SW 1271 (cell line): ENCODE measurements at regions not wholly inside any gene's neighbourhood (a gene's known extent, or its start where the extent isn't known, plus 50 kb on each side); places are given as distances from the start of the nearest gene placed in this dataset.

Experiments used
- DNase-seq, 2 experiments: peaks; one replicate each; lab custom pipeline; 2025; lab: John Stamatoyannopoulos, UW

DNA sequence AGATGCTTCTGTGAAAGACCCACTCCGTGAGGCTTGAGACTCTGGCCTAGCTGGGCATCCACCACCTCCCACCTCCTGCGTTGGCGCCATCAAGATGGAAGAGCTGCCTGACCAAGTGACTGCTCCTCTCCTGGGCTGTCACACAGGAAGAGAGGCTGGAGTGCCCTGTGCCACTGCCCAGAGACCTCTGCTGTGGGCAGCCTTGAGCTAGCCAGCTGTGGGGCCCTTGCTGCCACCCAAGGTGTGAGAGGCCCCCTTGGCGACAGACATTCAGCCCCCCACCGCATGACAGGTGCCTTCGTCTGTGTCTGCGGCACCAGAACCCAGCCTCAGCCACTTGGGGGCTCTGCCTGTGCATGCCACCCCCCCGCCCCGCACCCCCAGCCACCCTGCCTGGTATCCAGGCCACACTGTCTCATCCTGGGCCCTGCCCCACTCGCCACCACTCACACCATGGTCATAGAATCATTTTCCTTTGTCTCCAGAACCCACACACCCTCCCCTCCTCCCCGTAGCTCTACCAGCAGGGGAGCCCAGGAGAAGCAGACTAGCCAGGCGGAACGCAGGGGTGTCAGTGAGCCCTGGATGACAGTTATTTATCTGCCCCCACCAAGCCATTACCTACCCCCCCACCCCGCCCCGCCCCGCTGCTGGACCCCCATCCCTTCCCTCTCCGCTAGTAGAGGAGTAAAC, 120.9 kb upstream of the LHX1 start:
- DNase-seq: no peak

DNA sequence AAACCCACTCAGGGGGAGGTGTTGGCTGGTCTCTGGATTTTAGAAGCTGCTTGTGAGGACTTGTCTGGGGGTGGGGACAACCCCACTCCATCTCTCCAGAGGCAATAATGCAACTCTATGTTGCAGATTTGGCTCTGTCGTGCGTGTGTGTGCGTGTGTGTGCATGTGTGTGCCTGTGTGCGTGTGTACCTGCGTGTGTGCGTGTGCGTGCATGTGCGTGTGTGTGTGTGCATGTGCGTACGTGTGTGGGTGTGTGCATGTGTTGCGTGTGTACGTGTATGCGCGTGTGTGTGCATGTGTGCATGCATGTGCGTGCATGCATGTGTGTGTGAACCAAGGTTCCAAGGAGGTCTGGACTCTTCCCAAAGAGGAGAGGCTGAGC, 120.4 kb upstream of the LHX1 start:
- no peak for DNase-seq

DNA sequence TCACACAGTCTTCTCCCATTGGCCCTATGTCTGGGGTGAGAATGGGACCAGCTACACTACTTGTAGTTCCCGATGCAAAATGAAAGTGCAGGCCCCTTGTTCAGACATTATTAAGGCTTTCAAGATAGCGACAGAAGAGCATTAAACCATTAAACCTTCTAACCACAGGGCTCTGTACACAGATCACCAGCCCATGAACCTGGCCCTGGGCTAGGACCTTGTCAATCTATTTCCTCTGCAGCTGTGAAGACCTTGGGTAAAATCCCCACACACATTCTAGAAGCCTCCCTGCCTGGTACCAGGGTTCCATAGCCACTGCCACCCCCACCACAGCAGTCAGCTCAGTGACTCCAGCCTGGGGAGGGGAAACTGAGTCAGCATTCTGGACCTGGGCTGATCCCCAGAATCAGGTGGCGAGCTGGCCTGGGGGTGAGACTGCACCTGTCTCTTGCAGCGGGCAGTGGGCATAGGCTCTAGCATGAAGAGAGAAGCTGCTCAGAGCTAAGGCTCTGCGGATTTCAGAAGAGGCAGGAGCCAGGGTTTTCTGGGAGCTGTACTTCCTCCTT, 119.7 kb upstream of the LHX1 start:
- DNase-seq: no peak

DNA sequence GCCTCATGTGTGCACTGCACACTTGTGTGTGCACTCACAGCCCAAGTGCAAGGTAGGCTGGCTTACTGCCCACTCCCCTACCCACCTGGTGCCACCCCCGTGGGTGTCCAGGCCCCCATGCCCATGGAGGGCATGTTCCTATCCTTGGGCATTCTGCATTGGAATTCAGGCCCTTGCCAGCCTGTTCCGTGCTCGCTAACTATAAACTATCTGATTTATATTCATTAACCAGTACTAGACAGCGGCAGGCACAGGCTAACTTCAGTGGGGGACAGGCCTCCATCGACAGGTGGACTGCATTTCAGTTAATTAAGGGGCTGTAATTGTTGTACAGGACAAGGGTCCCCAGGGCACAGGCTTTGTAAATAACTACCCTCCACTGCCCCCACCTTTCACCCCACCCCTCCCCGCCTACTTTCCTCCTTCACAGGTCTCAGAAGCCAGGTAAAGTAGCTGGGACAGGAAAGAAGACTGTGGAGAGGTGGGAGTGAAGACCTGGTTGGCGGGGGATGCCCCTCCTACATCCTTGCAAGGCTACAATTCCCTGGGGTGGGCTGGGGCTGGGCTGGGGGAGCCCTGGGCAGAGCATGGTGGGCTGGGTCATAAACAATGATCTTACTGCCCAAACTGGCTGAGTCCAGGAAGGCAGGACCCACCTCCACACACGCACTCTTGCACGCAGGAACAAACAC, 119.0 kb upstream of the LHX1 start:
- DNase-seq: no peak

DNA sequence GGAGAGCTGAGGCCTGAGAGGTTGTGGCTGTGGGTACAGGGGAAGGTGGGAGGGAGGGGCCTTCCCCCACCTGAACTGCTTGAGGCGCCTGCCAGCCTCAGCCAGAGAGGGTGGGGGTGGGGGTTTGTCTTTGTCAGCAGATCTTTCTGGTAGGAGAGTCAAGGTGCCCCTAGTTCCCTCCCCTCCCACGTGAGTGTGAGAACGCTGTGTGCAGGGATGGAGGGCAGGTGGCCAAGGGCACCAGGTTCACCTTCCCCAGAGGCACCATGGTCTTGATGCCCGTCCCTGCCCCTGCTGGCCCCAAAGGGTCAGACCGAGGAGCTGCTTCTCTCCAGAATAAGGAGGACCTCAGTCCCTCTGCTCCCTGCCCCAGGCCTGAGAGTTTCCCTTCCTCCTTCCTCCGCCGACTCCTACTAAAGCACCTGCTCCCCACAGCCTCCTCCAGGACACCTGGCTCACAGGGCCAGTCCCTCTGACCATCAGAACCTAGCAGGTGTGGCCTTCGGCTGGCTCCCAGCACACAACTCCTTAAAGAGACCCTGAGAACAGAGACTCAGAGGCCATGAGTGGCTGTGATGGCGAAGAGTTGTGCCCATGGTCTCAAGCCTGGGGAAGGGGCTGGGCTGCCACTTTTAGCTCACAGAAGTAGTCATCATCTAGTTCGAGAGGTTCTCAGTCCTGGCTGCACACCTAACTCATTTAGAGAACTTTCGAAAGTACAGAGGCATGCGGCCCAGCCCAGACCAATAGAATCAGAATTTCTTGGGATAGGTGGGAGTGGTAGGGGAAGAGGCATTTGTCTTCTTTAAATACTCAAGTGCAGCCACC, 113.2 kb upstream of the LHX1 start:
- DNase-seq: no peak

DNA sequence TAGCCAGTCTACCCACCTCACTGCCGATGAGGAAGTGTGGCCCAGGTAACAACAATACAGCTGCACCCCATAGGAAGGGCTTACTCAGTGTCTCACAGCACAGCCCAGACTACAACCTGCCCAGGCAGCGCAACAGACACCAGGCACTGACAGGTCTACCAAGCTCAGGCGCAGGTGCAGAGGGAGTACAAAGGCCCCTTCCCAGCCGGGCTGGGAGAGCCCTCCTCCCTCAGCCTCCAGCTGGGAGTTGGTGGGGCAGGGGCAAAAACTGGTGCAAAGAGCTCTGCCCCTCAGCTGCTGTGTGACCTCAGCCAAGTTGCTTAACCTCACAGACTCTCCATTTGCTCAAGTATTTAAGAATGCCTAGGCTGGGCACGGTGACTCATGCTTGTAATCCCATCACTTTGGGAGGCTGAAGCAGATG, 112.6 kb upstream of the LHX1 start:
- DNase-seq: no peak

DNA sequence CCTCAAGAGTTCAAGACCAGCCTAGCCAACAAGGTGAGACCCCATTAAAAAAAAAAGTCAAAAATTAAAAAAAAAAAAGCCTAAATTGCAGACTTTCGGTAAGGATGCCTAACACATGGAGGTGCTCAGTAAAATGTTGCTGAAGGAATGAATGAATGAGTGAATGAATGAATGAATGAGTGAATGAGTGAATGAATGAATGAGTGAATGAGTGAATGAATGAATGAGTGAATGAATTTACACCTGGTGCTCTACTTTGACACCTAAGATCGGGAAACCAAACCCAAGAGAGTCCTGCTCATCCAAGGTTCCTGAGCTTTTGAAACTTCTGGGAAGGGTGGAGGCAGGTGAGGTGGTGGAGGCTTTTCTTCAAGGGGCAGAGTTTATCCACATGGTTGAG, 112.2 kb upstream of the LHX1 start:
- DNase-seq: no peak

DNA sequence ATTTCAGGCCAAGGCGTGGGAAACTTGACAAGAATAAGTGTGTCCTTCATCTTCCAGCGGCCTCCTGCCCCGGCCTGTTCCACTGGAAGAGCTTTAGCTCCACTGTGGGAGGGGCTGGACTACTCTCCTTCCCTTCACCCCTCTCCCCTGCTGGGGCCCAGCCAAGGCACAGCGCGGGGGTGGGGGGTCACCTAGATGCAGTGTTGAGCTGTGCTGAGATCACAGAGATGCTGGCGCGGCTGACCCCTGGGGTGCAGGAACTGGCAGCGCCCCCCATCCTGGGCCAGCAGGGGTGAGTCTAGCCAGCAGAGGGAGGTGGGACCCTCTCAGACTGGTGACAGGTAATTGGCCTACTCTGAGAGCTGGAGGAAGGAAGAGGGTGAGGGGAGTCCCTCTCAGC, 111.8 kb upstream of the LHX1 start:
- DNase-seq: no peak

DNA sequence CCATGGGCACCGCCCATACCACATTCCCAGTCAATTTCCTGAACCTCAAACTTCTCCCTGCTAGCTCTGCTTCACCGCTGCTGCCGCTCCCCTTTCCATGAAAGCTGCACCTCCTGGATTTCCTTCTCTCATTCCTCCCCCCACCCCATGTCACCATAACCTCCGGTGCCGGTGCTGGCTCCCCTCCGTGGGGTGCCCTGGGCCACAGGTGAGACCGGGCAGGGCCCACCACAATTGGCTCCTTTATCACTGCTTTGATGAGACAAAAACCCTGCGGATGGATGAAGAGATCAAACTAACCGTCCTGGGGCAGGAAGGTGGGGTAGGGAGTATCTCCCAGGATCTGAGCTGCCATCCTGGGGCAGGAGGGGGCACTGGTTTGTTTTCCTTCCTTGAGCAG, 111.3 kb upstream of the LHX1 start:
- no peak for DNase-seq

DNA sequence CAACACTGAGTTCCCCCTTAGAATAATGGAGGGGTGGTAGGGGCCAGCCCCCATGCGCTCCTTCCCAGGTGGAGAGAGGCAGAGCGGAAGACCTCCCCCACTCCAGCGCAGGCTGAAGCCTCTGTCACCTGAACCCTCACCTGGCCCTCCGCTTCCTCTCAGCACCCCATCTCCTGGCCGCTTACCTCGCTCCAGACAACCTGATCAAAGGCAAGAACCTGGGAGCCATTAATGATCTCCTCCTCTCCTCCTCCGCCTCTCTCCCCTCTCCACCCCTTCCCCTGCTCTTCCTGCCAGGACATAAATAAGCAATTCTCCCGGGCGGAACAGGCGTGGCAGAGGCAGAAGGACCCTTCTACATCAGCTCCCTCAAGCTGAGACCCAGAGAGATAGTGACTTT, 110.2 kb upstream of the LHX1 start:
- DNase-seq: no peak

DNA sequence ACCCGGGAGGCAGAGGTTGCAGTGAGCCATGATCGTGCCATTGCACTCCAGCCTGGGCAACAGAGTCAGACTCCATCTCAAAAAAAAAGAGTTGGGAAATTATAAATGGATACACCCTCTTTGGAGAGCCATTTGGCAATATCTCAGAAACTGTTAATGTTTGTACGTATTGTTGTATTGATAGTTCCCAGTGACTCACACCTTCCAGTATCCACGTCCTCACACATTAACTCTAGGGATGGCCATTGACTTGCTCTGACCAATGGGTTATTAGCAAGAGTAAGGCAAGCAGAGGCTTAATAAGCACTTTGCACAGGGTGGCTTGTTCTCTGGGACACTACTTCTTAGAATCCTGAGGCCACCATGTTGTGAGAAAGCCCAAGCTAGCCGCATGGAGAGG, 107.6 kb upstream of the LHX1 start:
- no peak for DNase-seq

DNA sequence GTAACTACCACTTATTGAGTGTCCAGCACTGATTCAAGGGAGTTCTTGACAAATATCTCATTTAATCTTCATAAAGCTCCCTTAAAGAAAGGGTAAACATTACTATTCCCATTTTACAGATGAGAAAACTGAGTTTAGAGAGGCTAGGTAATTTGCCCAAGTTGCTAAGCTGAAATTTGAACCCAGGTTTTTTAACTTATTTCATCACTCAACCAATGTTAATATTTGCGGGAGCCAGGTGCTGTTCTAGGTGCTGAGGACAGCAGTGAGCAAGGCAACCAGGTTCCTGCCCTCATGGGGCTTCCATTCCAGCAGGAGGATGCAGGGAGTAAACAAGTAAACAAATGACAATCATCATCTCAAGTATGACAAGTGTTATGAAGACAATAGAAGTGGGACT, 104.0 kb upstream of the LHX1 start:
- no peak for DNase-seq

DNA sequence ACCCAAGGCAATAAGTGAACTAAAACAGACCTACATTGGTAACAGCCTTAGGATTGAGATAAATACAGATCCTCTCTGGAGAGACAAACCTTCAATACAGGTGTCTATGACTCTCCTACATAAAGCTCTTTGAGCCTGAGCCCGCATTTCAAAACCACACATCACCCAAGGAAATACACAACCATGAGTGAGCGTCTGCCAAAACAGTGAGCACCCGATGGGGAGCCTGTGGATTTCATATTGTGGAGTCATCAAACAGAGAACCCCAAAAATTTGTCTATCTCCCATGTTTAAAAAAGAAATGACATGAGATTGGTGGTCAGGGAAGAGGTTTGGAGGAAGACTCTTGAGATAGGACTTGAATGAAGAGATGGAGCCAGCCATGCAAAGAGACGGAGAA, 102.2 kb upstream of the LHX1 start:
- no peak for DNase-seq

DNA sequence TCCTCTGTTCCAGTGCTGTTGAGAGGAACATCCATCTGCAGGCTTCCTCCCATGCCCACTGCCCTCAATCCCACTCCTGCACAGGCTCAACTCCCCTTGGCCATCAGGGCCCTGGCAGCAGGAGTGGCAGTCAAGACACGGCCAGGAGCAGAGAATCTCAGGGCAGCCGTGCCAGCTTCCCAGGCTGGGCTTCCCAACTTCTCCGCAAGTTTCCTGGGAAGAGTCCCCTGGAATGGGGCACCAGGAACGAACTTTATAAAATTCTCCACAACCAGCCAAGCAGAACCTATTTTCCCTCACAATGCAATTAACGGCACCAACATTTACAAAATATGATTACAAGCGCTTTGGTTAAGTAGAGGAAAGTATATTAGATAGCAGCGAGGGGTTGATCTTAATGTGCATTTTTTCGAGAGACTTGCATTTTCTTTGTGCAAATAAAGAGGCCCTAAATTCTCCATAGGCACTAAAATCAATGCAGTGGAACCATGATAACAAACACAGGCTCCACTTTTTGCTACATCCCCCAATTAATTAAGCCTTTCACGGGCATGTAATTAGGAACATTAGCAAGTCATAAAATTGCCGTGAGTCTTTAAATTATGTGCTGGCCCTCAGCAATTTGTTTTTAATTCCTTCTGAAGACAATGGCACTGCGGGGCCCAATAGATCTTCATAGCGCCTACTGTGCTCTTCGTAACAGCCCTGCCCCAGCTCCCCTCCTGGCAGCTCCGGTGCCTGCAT, 99.9 kb upstream of the LHX1 start:
- DNase-seq: no peak

DNA sequence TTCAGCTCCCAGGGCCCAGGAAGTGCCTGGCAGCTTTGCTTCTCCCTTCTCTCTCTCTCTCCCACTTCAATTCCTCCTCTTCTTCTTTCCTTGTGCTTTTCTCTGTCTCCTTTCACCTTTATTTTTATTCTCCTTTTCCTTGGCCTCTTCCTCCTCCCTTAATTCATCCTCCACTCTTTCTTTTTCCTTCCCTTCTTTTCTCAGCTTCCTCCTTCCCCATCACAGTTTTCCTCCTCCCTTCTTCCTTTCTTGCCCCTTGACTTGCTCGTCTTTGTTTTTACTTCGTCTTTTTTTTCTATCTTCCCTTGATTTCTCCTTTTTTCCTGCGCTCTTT, 99.4 kb upstream of the LHX1 start:
- no peak for DNase-seq

DNA sequence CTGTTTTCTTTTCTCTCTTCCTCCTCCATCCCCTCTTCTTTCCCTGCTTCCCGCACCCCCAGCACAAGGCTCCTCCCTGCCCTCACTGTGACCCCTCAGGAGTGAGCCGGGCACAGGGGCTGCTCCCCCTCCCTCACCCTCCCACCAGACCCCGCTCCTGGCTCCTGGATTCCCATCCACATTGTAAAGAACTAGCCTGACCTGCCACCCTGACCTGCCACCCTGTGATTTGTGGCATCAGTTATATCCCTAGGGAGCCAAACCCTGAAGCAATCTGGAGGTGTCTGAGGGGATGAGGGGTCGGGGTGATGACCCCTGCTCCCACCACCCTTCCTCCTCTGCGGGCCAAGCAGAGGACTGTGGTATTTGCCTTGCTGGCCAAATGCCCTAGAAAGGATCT, 98.0 kb upstream of the LHX1 start:
- DNase-seq: no peak

DNA sequence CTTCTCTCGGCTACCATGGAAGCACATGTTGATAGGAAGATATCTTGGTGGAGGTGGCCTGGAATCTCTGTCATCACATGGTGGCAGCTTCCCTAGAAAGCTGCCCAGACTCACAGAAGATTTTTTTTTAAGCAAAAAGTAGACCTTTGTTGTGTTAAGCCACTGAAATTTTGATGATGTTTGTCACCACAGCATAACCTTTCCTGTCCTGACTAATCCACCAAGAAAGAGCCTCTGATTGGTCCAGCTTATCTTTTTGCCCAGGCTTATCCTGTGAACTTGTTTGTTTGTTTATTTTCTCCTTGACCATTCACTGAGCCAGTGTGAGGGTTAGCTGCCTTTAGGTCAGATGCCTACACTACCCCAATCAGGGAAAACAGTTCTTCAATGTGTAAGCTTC, 96.5 kb upstream of the LHX1 start:
- DNase-seq: no peak

DNA sequence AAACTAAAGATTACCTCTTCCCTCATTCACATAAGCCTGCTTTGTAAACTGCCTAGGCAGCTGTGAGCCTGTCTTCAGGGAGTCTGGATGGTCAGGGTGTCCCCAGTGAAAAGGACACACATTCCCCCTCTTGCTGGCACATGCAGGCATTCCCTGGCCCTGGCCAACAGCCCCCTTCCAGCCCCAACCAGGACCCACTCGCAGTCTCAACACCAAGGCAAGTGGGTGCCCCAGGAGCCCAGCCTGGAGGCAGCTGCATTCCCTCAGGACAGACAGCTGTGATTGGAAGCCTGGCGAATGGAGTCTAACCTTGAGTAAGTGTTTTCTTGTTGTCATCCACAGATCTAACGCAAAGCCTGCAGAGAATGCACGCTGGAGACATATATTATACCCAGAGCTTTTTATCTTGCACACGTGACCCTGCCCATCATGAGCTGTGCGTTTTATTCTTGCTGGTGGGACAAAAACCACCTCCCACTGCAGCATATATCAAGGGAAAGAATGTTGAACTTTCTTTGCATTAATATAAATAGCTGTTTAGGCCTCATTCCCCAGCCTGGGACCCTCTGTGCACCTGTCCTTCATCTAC, 95.0 kb upstream of the LHX1 start:
- no peak for DNase-seq

DNA sequence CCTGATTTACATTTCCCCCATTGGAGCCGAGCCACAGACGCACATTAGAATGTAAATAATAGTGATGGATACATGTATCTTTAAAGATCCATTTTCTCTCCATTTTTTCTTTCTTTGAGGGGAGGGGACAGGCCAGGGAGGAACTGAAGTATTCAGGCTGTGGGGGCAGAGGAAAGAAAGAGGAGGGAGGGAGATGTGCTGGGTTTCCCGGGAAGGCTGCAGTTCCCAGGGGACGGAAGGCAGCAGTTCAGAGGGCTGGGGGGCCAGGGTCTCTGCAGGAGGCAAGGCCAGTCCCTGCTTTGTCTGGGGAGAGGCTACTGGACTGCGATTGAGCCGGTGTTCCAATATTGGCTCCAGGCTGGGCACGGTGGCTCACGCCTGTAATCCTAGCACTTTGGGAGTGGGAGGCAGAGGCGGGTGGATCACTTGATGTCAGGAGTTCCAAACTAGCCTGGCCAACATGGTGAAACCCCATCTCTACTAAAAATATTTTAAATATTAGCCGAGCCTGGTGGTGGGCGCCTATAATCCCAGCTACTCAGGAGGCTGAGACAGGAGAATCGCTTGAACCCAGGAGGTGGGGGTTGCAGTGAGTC, 94.2 kb upstream of the LHX1 start:
- no peak for DNase-seq

DNA sequence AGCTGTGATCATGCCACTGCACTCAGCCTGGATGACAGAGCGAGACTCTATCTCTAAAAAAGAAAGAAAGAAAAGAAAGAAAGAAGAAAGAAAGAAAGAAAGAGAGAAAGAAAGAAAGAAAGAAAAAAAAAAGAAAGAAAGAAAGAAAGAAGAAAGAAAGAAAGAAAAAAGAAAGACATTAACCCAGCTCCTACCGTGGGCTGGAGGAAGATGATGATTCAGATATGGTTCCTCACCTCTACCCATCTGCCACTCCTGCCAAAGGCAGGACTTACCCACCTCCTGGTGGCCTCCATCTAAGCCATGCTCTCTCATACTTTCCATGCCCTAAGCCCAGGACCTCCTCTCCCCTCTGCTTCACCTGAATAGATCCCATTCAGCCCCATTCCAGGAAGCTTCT, 93.3 kb upstream of the LHX1 start:
- no peak for DNase-seq

DNA sequence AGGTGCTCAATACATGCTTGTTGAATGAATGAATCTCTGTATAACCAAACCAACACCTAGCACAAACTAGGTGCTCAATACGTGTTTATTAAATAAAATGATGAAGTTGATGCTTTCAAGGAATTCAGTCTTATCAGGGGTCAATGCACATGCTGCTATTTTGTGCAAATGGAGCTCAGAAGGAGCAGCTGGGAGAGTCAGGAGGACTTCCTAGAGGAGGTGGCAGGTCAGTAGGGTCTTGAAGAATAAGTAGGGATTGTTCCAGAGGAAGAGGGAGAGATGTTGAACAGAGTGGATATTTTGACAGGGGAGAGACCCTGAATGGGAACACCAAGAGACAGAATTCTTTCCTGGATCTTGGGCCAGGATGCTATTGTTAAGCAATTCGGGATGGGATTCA, 92.7 kb upstream of the LHX1 start:
- DNase-seq: no peak

DNA sequence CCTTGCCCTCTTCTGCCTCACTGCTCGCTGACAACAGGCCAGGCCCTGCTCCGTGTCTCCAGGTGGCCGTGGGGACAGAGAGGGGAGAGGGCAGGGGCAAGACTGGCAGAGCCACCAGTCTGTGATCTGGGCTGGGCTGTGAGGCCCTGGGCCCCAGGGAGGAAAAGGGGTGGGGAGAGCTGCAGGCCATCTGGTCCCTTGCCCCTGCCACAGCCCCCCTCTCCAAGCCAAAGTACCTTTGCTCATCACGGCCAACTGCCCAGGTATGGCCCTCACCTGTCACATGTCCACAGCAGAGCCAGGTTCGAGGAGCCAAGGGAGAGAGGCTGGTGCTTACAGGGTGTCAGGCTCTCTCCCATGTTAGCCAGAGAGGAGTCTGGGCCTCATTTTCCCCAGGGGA, 91.4 kb upstream of the LHX1 start:
- no peak for DNase-seq
